ENCODE measurements at regions not wholly inside any gene's neighbourhood (a gene's known extent, or its start where the extent isn't known, plus 50 kb on each side); places are given as distances from the start of the nearest gene placed in this dataset.

DNA sequence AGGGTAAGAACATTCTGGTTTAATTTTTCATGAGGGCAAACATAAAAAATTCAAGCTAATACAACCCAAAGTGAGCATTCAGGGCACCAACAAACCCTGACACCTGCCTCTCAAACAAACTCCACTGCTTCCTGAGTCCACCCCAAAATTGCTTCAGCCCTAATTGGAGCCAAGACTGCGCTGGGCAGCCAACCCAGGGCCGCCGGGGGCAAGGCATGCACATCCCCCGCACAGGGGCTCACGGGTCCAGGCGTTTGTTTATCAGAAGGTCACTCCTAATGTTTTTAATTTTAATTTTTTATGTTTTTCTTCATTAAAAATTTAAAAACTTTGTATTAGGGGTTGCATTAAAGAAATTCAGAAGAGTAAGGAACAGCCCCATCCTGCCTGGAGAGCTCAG, 459.1 kb upstream of the CDH4 start:
- ChIA-PET POLR2A (no interaction called here), CTCF (no interaction called here)
- no peak for DNase-seq (ENCODE audit: extremely low spot score)
- TF ChIP-seq, protein P1, sequence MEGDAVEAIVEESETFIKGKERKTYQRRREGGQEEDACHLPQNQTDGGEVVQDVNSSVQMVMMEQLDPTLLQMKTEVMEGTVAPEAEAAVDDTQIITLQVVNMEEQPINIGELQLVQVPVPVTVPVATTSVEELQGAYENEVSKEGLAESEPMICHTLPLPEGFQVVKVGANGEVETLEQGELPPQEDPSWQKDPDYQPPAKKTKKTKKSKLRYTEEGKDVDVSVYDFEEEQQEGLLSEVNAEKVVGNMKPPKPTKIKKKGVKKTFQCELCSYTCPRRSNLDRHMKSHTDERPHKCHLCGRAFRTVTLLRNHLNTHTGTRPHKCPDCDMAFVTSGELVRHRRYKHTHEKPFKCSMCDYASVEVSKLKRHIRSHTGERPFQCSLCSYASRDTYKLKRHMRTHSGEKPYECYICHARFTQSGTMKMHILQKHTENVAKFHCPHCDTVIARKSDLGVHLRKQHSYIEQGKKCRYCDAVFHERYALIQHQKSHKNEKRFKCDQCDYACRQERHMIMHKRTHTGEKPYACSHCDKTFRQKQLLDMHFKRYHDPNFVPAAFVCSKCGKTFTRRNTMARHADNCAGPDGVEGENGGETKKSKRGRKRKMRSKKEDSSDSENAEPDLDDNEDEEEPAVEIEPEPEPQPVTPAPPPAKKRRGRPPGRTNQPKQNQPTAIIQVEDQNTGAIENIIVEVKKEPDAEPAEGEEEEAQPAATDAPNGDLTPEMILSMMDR (IDR thresholded peaks at IDR 0.05; ENCODE audit: control extremely low read depth, extremely low read depth, low read depth, missing control alignments) = no peak

DNA sequence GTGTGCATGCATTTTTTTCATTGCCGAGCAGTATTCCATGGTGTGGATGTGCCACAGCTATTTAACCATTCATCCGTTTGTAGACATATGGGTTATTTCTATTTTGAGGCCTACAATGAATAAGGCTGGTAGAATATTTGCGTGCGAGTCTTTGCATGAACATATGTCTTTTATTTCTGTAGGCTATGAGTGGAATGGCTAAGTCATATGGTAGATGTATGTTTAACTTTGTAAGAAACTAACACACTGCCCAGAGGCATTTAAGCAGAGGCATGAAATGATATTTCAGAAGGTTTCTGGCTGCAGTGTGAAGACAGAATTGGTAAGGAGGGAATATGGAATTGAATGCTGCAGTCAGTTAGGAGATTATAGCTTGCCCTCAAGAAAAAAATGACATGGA, 457.4 kb upstream of the CDH4 start:
- no peak for DNase-seq (ENCODE audit: extremely low spot score)
- ChIA-PET CTCF (no interaction called here), POLR2A (no interaction called here)
- TF ChIP-seq, protein P1 (IDR thresholded peaks at IDR 0.05; ENCODE audit: control extremely low read depth, extremely low read depth, low read depth, missing control alignments) = no peak

DNA sequence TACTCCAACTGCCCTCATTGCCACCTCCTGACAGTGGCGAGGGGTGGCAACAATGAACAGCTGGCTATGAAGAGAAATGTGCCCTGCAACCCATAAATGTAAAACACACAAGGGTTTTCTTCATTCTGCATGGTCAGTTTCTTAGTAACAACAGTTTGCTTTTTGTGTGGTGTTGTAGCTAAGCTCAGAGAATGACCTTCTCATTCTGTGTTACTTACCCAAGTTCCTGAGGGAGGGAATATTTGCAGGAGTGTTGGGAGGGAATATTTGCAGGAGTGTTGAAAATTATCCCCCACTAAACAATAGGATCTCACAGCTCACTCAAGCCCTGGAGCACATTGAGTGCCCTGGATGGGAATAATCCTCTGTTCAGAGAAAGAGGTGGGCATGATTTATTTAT, 456.4 kb upstream of the CDH4 start:
- POLR2A ChIA-PET = no interaction called here
- CTCF ChIA-PET = no interaction called here
- DNase-seq (ENCODE audit: extremely low spot score) = no peak
- TF ChIP-seq, protein P1 (IDR thresholded peaks at IDR 0.05; ENCODE audit: control extremely low read depth, extremely low read depth, low read depth, missing control alignments) = no peak

DNA sequence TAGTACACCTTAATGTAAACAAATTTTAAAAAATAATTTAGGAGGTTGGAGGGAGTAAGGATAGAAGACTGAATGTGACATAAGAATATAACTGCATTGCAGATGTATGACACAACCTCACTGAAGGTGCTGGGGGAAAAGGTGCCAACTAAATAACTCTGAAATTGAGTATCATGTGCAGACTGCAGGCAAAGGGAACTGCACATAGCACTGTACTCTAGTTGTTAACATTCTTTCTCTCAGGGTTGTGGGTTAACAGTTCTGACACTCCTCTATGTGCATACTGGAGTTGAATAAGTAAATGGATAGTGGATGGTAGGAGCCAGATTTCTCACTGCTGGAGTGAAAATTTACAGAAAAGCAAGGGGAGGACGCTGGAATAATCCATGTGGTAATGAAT, 451.9 kb upstream of the CDH4 start:
- CTCF ChIA-PET = no interaction called here

DNA sequence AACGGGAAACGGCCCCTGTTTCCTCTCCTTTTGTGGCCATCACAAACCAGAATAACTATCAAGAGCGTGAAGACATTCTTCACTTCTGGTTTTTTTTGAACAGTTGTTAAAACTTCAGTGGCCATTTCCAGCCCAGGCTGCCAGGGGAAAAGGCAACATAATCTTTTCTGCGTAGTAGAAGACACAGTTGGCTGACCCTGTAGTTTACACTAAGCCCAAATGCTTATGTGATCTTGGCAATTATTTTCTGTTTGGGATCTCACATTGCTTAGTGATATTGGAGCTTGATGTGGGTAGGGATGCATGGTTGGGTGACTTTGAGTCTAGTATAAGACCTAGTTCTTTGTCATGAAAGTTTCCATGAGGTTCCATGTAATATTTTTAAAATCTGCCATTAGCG, 449.4 kb upstream of the CDH4 start:
- no peak for DNase-seq (ENCODE audit: extremely low spot score)
- CTCF ChIA-PET = no interaction called here
- POLR2A ChIA-PET = no interaction called here
- TF ChIP-seq, protein P1 (IDR thresholded peaks at IDR 0.05; ENCODE audit: control extremely low read depth, extremely low read depth, low read depth, missing control alignments) = no peak

More for the DNA sequence above, 451.9 kb upstream of the CDH4 start:
- TF ChIP-seq, protein P1 (IDR thresholded peaks at IDR 0.05; ENCODE audit: control extremely low read depth, extremely low read depth, low read depth, missing control alignments) = no peak
- DNase-seq (ENCODE audit: extremely low spot score) = no peak
- POLR2A ChIA-PET = no interaction called here

DNA sequence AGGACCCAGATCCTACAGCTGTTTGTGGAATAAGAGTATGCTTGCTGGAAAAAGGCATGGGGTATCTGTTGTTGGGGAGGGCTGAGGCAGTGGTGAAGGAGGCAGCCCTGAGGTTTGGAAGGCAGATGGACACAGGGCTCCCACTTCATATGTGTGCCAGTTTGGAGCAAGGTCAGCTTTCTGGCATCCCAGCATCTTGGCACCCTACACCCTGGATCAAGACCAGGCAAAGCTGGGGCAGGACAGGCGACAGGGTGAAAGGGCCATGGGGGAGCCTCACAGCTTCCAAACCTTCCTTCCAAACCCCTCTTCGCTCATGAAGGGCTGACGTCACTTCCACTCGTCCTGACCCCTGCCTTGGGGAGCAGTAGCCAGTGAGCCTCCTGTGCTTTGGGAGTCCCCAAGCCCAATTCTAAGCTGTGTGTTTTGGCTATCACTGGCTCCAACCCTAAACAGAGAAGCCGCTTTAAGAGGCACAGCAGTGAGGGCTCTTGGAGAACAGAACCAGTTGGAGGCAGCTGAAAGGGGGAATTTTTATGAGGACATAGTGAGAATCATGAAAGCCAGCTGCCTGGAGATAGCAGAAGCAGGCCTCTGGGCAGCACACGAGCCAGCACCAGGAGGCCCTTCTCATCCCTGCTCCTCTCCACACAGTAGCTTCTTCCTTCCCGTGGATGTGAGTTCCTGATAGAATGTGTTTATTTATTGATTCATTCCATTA, 448.6 kb upstream of the CDH4 start:
- POLR2A ChIA-PET = no interaction called here
- CTCF ChIA-PET = no interaction called here
- TF ChIP-seq, protein P1 (IDR thresholded peaks at IDR 0.05; ENCODE audit: control extremely low read depth, extremely low read depth, low read depth, missing control alignments) = no peak
- DNase-seq (ENCODE audit: extremely low spot score) = no peak
